Kasumi-1 (cell line): ENCODE measurements at regions not wholly inside any gene's neighbourhood (a gene's known extent, or its start where the extent isn't known, plus 50 kb on each side); places are given as distances from the start of the nearest gene placed in this dataset.

Experiments
- DNase-seq, 2 experiments: peaks; one replicate each; lab custom pipeline; 2025; lab: John Stamatoyannopoulos, UW

GRCh38 chr18:43572163-43572562 lies 294.9 kb upstream of the SYT4 start:
- DNase-seq, result no peak

- no peak for DNase-seq
Measured at GRCh38 chr18:43574974-43575373, 297.7 kb upstream of the SYT4 start.

DNA sequence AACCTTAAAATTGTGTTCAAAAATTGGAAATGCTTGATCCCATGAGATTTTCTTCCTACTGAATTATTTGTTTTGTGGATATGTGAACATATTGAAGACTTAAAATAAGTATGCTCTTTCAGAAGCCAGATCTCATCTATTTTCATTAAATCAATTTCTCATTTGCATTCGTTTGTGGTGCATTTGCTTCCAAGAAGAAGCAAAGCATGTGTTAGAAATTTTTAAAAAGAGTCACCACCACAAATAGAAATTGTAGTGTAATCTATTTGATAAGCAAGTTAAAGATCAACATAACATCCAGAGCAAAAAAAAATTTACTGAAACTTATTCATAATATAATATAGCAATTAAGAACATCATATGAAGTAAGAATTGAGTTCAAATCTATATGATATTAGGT lies 300.9 kb upstream of the SYT4 start:
- no peak for DNase-seq

GRCh38 chr18:43578706-43579105 lies 301.4 kb upstream of the SYT4 start:
- no peak for DNase-seq

DNA sequence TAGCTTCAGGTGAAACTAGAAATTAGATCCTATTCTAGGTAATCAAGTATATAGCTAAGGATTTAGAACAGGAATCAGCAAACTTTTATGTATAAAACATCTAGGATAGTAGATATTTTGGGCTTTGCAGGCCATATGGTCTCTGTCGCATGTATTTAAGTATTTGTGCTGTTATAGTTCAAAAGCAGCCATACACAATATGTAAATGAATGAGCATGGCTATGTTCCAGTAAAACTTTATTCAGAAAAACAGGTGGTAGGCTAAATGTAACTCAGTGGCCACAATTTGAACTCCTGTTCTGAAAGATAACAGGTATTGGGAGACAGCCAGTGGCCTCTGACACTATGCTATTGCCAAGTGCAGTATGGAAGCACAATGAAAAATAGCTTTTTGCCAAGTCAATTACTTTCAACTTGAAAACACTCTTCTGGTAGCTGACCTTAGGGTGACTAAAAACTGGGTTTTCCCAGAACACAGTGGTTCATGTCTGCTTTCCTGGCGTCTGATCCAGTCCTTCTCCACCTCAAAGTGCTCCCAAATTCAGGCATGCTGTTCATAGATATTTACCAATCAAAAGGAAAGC lies 304.7 kb upstream of the SYT4 start:
- no peak for DNase-seq

- DNase-seq, result peak; percentile 15 to 44
Measured at GRCh38 chr18:43587538-43588153, 310.4 kb upstream of the SYT4 start.

- no peak for DNase-seq
Measured at GRCh38 chr18:43588838-43589237, 311.5 kb upstream of the SYT4 start.

DNA sequence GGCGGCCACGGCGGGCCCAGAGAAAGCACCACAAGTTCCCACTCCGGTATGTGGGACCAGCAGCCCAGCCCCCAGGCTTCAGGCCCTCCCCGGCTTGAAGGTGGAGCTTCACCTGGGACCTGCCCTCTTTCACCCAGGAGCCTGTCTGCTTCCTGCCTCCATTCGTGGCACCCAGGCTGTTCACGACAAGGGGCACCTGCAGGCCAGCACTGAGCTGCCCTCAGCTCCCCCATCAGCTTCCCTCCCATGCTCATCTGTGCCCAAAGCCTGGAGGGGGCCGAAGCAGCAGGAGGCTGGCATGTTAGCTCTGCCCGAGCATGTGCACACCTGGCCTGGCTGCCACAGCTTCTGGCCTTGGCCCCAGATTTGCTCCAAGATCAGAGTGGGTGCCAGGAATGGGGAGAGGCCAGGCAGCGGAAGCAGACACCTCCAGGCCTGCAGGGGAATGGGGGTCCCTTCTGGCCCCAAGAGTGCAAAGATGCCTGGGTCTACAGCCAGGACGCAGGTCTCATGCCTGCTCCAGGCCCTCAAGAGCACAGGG lies 312.4 kb upstream of the SYT4 start:
- no peak for DNase-seq

GRCh38 chr18:43590182-43590903 lies 313.1 kb upstream of the SYT4 start:
- no peak for DNase-seq

DNA sequence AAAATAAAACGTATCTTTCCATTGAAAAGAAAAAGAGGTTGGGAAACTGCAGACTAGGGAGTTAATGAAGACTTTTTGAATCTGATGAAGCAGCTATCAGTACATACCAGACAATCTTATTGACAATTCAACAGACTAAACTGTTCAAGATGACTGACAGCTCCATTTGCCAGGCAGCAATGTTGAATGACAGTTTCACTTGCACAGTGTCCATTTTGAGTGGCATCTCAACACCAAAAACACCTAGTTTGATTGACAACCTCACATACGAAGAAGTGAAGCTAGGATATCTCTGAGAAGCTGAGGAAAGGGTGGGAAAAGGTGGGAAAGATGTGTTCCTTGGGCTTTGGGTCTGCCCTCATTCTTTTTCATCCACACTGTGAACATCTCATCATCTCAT lies 315.0 kb upstream of the SYT4 start:
- no peak for DNase-seq

DNA sequence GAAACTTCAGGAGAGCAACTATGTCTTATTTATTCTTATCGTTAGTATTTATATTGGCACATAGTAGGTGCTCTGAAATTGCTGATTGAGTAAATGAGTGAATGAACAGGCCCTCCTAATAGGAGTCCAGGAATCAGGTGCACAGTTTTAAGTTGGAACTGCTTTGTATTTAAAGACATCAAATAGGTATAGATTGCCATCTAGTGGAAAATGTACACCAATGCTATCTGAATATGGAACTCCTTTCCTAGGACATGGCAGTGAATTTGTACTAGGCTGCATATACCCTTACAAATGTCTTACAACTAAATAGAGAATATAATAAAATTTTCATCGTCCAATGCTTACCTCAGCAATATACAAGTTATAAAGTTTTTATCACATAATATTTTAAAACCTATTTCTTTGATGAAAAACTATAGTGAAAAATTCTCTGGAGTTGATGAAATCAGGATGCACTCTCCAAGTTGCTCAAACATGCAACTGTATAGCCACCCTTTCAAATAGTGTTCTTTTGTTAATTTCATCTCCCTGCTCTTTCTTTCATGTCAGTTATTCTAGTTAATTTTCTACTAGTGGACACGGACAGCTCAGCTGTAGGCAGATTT lies 318.9 kb upstream of the SYT4 start:
- peak; percentile 61 to 75 for DNase-seq

GRCh38 chr18:43601432-43601831 lies 324.1 kb upstream of the SYT4 start:
- DNase-seq, result no peak

- DNase-seq, result no peak
Measured at GRCh38 chr18:43605224-43605623, 327.9 kb upstream of the SYT4 start.

GRCh38 chr18:43606795-43607194 lies 329.5 kb upstream of the SYT4 start:
- DNase-seq, result no peak

DNA sequence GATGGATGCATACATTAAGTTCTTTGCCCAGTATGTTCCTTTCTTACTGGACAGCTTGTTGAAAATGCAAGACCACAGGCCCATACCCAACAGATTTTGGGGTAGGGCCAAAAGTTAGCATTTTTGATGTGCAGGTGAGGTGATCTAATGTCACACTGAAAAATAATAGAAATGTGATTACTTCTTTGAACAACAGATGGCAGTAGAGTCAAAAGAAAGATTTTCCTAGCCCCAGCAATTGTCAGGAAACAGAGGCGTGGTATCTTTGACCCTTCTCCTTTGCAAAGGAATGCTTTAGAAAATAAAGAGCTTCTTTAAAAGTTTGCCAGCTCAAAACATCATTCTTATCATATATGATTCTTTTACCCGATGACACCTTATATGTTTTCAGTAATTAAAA lies 343.6 kb upstream of the SYT4 start:
- DNase-seq, result peak; percentile 51 to 64

GRCh38 chr18:43622024-43622423 lies 344.7 kb upstream of the SYT4 start:
- no peak for DNase-seq

GRCh38 chr18:43625582-43625981 lies 348.3 kb upstream of the SYT4 start:
- no peak for DNase-seq

DNA sequence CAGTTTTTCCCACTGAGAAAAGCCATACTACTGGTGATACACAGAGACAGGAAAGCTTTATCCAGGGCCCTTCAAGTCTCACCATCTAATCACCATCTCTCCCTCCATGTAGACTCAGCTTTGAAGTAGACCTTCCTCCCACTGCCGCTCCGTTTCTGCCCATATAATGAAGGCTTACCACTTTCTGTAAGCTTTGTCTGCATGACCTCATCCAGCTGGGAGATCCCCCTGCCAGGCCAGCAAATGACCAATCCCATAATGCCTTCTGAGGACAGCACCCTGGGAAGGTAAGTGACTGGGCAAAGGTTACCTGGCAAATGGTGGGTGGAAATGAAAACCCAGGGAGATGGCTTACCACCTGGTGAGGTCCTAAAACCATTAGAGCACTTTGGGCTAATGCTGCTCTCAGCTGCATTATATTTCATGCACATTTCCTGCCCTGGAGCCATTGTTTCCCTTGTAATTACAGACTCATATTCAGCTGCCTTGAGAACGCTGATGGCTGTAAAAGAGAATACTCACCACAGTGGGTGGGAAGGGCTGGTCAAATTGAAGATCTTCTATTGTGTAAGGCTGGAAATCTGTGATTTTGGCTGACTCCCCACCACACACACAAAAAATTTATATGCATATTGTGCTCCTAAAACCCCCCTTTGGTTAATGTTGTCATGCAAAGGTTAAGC lies 350.7 kb upstream of the SYT4 start:
- DNase-seq, result no peak

GRCh38 chr18:43634994-43635393 lies 357.7 kb upstream of the SYT4 start:
- DNase-seq, result no peak

GRCh38 chr18:43635397-43635796 lies 358.1 kb upstream of the SYT4 start:
- DNase-seq, result no peak

DNA sequence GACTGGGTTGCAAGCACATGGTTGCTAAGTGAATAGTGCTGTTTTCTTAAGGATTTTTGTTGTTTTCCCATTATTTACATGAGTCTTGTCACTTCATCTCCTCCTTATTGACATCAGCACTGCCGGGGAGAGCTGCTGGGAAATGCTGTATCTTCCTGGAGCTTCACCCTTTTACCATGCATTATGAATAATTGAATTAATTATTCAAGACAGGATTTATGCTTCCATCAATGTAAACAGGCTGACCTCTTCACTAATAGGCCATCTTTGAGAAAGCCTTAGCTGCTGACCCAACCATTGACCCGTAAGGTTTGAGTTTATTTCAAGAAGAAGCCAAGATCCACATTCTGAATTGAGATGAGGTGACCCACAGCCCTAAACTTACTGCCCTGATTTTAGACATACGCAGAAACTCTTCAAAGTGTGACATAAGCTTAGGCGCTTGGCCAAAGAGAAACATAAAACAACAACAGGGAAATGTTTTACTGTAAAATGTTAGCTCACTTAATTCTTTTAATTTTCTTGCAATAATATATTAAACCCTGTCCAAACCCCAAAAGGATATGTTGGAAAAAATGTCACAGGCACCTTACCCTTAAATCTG lies 365.5 kb upstream of the SYT4 start:
- no peak for DNase-seq

- no peak for DNase-seq
Measured at GRCh38 chr18:43648002-43648401, 370.7 kb upstream of the SYT4 start.
